Immature natural killer cell (primary cell): ENCODE measurements at regions not wholly inside any gene's neighbourhood (a gene's known extent, or its start where the extent isn't known, plus 50 kb on each side); places are given as distances from the start of the nearest gene placed in this dataset.

Source experiments
- DNase-seq, 3 donors: peaks; one replicate each; pipeline ENCODE4 v3.0.0; 2022; ENCODE audit warnings: mixed read lengths in 1 of 3
- H3K27ac Mint-ChIP-seq, 6 donors: one replicate each; pipeline ENCODE4 v1.8.0; 2020; ENCODE audit warnings: mixed read lengths in 6 of 6, mild to moderate bottlenecking in 5 of 6, inconsistent platforms in 4 of 6, moderate library complexity in 3 of 6
- H3K27me3 Mint-ChIP-seq, 3 donors: one replicate each; pipeline ENCODE4 v1.8.0; 2020 to 2021; ENCODE audit warnings: low read depth in 3 of 3, mild to moderate bottlenecking in 3 of 3, mixed read lengths in 3 of 3, moderate library complexity in 3 of 3, inconsistent platforms in 1 of 3
- H3K36me3 Mint-ChIP-seq, 3 donors: one replicate each; pipeline ENCODE4 v1.8.0; 2020; ENCODE audit warnings: mixed read lengths in 3 of 3, inconsistent platforms in 2 of 3, mild to moderate bottlenecking in 2 of 3
- H3K4me1 Mint-ChIP-seq, 2 donors: one replicate each; pipeline ENCODE4 v1.8.0; 2020; ENCODE audit warnings: inconsistent platforms in 2 of 2, mild to moderate bottlenecking in 2 of 2, mixed read lengths in 2 of 2, moderate library complexity in 1 of 2
- H3K4me3 Mint-ChIP-seq, 5 donors: one replicate each; pipeline ENCODE4 v1.8.0; 2020; ENCODE audit warnings: mild to moderate bottlenecking in 5 of 5, mixed read lengths in 5 of 5, inconsistent platforms in 3 of 5, moderate library complexity in 3 of 5
- H3K9me3 Mint-ChIP-seq, 6 donors: one replicate each; pipeline ENCODE4 v1.8.0; 2020; ENCODE audit warnings: mild to moderate bottlenecking in 6 of 6, mixed read lengths in 6 of 6, inconsistent platforms in 4 of 6, moderate library complexity in 3 of 6

- Mint-ChIP-seq H3K4me3 (no peak overlapping the region), H3K27me3 (peaks cover 3 to 6% (median 3%) of the 10 kb centered on the region in 3 donors), H3K4me1 (peaks cover 11 to 12% of the 10 kb centered on the region in 2 donors), H3K27ac (no peak overlapping the region), H3K36me3 (no peaks in the 10 kb centered on the region), H3K9me3 (no peaks in the 10 kb centered on the region)
- DNase-seq = no peak
These were observed 92.7 kb downstream of the C12orf75 start for GRCh38 chr12:105423237-105423636.

- Mint-ChIP-seq H3K27ac (no peak overlapping the region), H3K4me3 (no peak overlapping the region), H3K9me3 (no peaks in the 10 kb centered on the region), H3K36me3 (no peaks in the 10 kb centered on the region), H3K27me3 (peaks cover 3 to 6% (median 3%) of the 10 kb centered on the region in 3 donors), H3K4me1 (peaks cover 12 to 14% of the 10 kb centered on the region in 2 donors)
- no peak for DNase-seq
These were observed 93.4 kb downstream of the C12orf75 start for GRCh38 chr12:105423921-105424320.

GRCh38 chr12:105425254-105426174 is 95.0 kb downstream of the C12orf75 start:
- no peaks in the 10 kb centered on the region for H3K36me3 Mint-ChIP-seq
- no peak for DNase-seq
- H3K4me1 Mint-ChIP-seq = peaks cover 12 to 14% of the 10 kb centered on the region in 2 donors
- H3K27me3 Mint-ChIP-seq = peaks cover 3 to 6% (median 3%) of the 10 kb centered on the region in 3 donors
- H3K4me3 Mint-ChIP-seq = no peak overlapping the region
- no peak overlapping the region for H3K27ac Mint-ChIP-seq
- H3K9me3 Mint-ChIP-seq = no peaks in the 10 kb centered on the region

GRCh38 chr12:105426766-105427165 is 96.3 kb downstream of the C12orf75 start:
- Mint-ChIP-seq H3K4me3 (no peak overlapping the region), H3K9me3 (no peaks in the 10 kb centered on the region), H3K36me3 (no peaks in the 10 kb centered on the region), H3K27ac (no peak overlapping the region), H3K4me1 (peaks cover 12 to 14% of the 10 kb centered on the region in 2 donors), H3K27me3 (peaks cover 3 to 6% (median 3%) of the 10 kb centered on the region in 3 donors)
- DNase-seq = no peak

GRCh38 chr12:105427883-105428282 is 97.4 kb downstream of the C12orf75 start:
- peaks cover 12 to 14% of the 10 kb centered on the region in 2 donors for H3K4me1 Mint-ChIP-seq
- H3K36me3 Mint-ChIP-seq = no peaks in the 10 kb centered on the region
- peak overlapping the region in 2 of 6 donors; percentile 47 to 48 for H3K27ac Mint-ChIP-seq
- peaks cover 3 to 6% (median 3%) of the 10 kb centered on the region in 3 donors for H3K27me3 Mint-ChIP-seq
- H3K9me3 Mint-ChIP-seq = no peaks in the 10 kb centered on the region
- peak; percentile 9 to 21 (median 15) for DNase-seq
- H3K4me3 Mint-ChIP-seq = peak overlapping the region in 2 of 5 donors; percentile 19 to 24

GRCh38 chr12:105428793-105429395 is 98.4 kb downstream of the C12orf75 start:
- H3K4me3 Mint-ChIP-seq = no peak overlapping the region
- no peaks in the 10 kb centered on the region for H3K36me3 Mint-ChIP-seq
- H3K4me1 Mint-ChIP-seq = peaks cover 12 to 14% of the 10 kb centered on the region in 2 donors
- no peak for DNase-seq
- H3K27me3 Mint-ChIP-seq = peaks cover 3 to 4% (median 3%) of the 10 kb centered on the region in 3 donors
- H3K9me3 Mint-ChIP-seq = no peaks in the 10 kb centered on the region
- peak overlapping the region in 1 of 6 donors; percentile 48 for H3K27ac Mint-ChIP-seq

GRCh38 chr12:105429511-105429910 is 99.0 kb downstream of the C12orf75 start:
- Mint-ChIP-seq H3K9me3 (no peaks in the 10 kb centered on the region), H3K27ac (no peak overlapping the region), H3K4me1 (peaks cover 12 to 14% of the 10 kb centered on the region in 2 donors), H3K27me3 (peaks cover 2 to 3% (median 3%) of the 10 kb centered on the region in 3 donors), H3K36me3 (no peaks in the 10 kb centered on the region), H3K4me3 (no peak overlapping the region)
- DNase-seq = no peak

GRCh38 chr12:105431537-105432100 is 101.1 kb downstream of the C12orf75 start:
- Mint-ChIP-seq H3K9me3 (no peaks in the 10 kb centered on the region), H3K36me3 (no peaks in the 10 kb centered on the region), H3K27me3 (peaks cover 0 to 6% (median 4%) of the 10 kb centered on the region in 3 donors), H3K4me3 (no peak overlapping the region), H3K27ac (no peak overlapping the region), H3K4me1 (peaks cover 12 to 14% of the 10 kb centered on the region in 2 donors)
- no peak for DNase-seq

- no peak overlapping the region for H3K4me3 Mint-ChIP-seq
- no peaks in the 10 kb centered on the region for H3K9me3 Mint-ChIP-seq
- no peaks in the 10 kb centered on the region for H3K4me1 Mint-ChIP-seq
- peaks cover 0 to 6% (median 6%) of the 10 kb centered on the region in 3 donors for H3K27me3 Mint-ChIP-seq
- no peak for DNase-seq
- no peak overlapping the region for H3K27ac Mint-ChIP-seq
- H3K36me3 Mint-ChIP-seq = no peaks in the 10 kb centered on the region
These were observed 103.3 kb downstream of the C12orf75 start for GRCh38 chr12:105433804-105434203.

GRCh38 chr12:105436636-105437035 is 106.1 kb downstream of the C12orf75 start:
- no peaks in the 10 kb centered on the region for H3K4me1 Mint-ChIP-seq
- no peak overlapping the region for H3K4me3 Mint-ChIP-seq
- peaks cover 0 to 3% (median 0%) of the 10 kb centered on the region in 3 donors for H3K36me3 Mint-ChIP-seq
- DNase-seq = no peak
- no peaks in the 10 kb centered on the region for H3K9me3 Mint-ChIP-seq
- H3K27me3 Mint-ChIP-seq = peaks cover 0 to 8% (median 6%) of the 10 kb centered on the region in 3 donors
- H3K27ac Mint-ChIP-seq = no peak overlapping the region

GRCh38 chr12:105440037-105440664 is 109.7 kb downstream of the C12orf75 start:
- H3K4me1 Mint-ChIP-seq = no peaks in the 10 kb centered on the region
- no peaks in the 10 kb centered on the region for H3K9me3 Mint-ChIP-seq
- H3K36me3 Mint-ChIP-seq = peaks cover 0 to 3% (median 0%) of the 10 kb centered on the region in 3 donors
- no peak overlapping the region for H3K27ac Mint-ChIP-seq
- DNase-seq = no peak
- H3K27me3 Mint-ChIP-seq = peaks cover 0 to 8% (median 2%) of the 10 kb centered on the region in 3 donors
- no peak overlapping the region for H3K4me3 Mint-ChIP-seq

- H3K36me3 Mint-ChIP-seq = peaks cover 0 to 3% (median 0%) of the 10 kb centered on the region in 3 donors
- H3K4me3 Mint-ChIP-seq = no peak overlapping the region
- peaks cover 0 to 6% (median 4%) of the 10 kb centered on the region in 3 donors for H3K27me3 Mint-ChIP-seq
- no peaks in the 10 kb centered on the region for H3K4me1 Mint-ChIP-seq
- H3K27ac Mint-ChIP-seq = no peak overlapping the region
- no peaks in the 10 kb centered on the region for H3K9me3 Mint-ChIP-seq
- no peak for DNase-seq
These were observed 113.5 kb downstream of the C12orf75 start for GRCh38 chr12:105443802-105444652.

GRCh38 chr12:105444653-105445102 is 114.2 kb downstream of the C12orf75 start:
- H3K4me3 Mint-ChIP-seq = no peak overlapping the region
- peaks cover 0 to 3% (median 0%) of the 10 kb centered on the region in 3 donors for H3K36me3 Mint-ChIP-seq
- no peaks in the 10 kb centered on the region for H3K9me3 Mint-ChIP-seq
- no peaks in the 10 kb centered on the region for H3K4me1 Mint-ChIP-seq
- DNase-seq = no peak
- H3K27ac Mint-ChIP-seq = no peak overlapping the region
- peaks cover 0 to 8% (median 6%) of the 10 kb centered on the region in 3 donors for H3K27me3 Mint-ChIP-seq
